ENCODE measurements at regions not wholly inside any gene's neighbourhood (a gene's known extent, or its start where the extent isn't known, plus 50 kb on each side); places are given as distances from the start of the nearest gene placed in this dataset.
A peak's percentile ranks its signal among the peaks of the same experiment; 100 is the strongest.

DNA sequence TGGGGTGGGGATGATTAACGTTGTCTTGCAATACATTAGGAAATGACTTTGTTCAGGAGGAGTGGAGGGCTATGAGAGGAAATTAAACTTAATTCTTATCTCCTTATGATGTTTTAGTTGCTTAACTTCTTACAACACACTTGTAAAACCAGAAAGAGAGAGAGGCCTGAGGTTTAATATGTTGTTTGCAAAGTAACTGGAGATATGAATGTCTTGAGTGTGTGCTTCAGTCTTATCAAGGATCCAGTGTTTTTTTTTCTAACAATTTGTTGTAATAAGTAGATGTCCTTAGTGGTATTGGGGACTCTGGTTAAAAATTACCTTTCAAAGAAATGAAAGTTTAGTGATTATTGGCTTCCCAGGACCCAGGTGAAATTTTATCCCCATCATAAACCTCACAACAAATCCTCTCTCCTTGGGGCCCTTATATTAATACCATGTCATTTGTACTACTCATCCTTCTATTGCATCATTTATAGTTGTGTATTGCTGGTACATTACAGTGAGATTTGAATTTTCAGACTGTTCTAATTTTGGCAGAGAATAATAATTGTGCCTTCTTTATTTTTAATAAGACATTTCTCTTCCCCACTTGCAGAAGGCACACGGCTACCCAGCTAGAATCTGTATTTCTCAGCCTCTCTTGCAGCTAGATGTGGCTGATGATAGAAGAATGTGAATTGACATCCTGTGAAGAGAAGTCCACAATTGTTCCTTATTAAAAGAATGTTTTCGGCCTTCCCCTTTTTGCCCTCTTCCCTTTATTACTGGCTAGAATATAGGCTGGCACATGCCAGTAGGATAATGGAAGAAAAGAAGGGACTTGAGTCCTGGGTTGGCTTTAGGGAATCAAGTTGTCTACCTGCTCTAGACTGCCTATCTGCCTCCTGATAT, 91.9 kb upstream of the CXCR4 start:
- H3K4me2 ChIP-seq (replicated peaks; ENCODE audit: extremely low read depth, low read length, poor library complexity, severe bottlenecking), result peak overlapping the region; percentile 9
- H3K27me3 ChIP-seq (ENCODE audit: control insufficient read depth in 2 of 2, insufficient read depth in 2 of 2, low read length in 2 of 2), result no peaks in the 10 kb centered on the region
- Mint-ChIP-seq H3K4me3 (no peak overlapping the region), H3K27ac (peak overlapping the region; percentile 83 to 94 (median 85)), H3K36me3 (peaks cover 1 to 3% of the 10 kb centered on the region in 2 donors), H3K27me3 (ENCODE audit: low read depth in 3 of 3) (peaks cover 0 to 1% (median 0%) of the 10 kb centered on the region in 3 donors), H3K4me1 (peaks cover 96% of the 10 kb centered on the region), H3K9me3 (no peaks in the 10 kb centered on the region)
- H3K4me3 ChIP-seq (replicated peaks in 1 of 3; ENCODE audit: low read depth in 2 of 3, low read length in 3 of 3), result no peak overlapping the region
- peaks cover 81 to 95% of the 10 kb centered on the region in 2 donors for H3K4me1 ChIP-seq (ENCODE audit: control insufficient read depth in 1 of 2, insufficient read depth in 2 of 2, low read length in 2 of 2)
- TF ChIP-seq, protein P1, sequence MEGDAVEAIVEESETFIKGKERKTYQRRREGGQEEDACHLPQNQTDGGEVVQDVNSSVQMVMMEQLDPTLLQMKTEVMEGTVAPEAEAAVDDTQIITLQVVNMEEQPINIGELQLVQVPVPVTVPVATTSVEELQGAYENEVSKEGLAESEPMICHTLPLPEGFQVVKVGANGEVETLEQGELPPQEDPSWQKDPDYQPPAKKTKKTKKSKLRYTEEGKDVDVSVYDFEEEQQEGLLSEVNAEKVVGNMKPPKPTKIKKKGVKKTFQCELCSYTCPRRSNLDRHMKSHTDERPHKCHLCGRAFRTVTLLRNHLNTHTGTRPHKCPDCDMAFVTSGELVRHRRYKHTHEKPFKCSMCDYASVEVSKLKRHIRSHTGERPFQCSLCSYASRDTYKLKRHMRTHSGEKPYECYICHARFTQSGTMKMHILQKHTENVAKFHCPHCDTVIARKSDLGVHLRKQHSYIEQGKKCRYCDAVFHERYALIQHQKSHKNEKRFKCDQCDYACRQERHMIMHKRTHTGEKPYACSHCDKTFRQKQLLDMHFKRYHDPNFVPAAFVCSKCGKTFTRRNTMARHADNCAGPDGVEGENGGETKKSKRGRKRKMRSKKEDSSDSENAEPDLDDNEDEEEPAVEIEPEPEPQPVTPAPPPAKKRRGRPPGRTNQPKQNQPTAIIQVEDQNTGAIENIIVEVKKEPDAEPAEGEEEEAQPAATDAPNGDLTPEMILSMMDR (IDR thresholded peaks at IDR 0.05), result no peak
- H3K9me3 ChIP-seq (replicated peaks in 1 of 2; ENCODE audit: control insufficient read depth in 1 of 2, insufficient read depth in 1 of 2, low read length in 2 of 2), result no peaks in the 10 kb centered on the region
- intact Hi-C loops (cut with micrococcal nuclease), result loop anchor here (5.0 to 10.0 kb wide), 6 partner anchors 47 to 293 kb away; partner anchors contain the start of gene CXCR4 (in 2 of the 2)
- no peaks in the 10 kb centered on the region for H3K36me3 ChIP-seq (replicated peaks in 1 of 2; ENCODE audit: control insufficient read depth in 1 of 2, insufficient read depth in 2 of 2, low read length in 2 of 2)
- no peak overlapping the region for H3K9ac ChIP-seq (ENCODE audit: insufficient read depth, low read length, poor library complexity, severe bottlenecking)
- no peaks in the 10 kb centered on the region for H3K79me2 ChIP-seq (ENCODE audit: insufficient read depth, low read length)
- DNase-seq, result peak in 2 of 3 donors; percentile 54 to 61
- H3K27ac ChIP-seq (ENCODE audit: low read depth in 1 of 2, low read length in 2 of 2), result peak overlapping the region; percentile 56 to 77
- H4K20me1 ChIP-seq (ENCODE audit: insufficient read depth, low read length), result no peaks in the 10 kb centered on the region
- no peak overlapping the region for H2AFZ ChIP-seq (ENCODE audit: insufficient read depth, low read depth, low read length, poor library complexity, severe bottlenecking)
- no CpG with 5 or more reads among the region's 3 CpGs for WGBS (ENCODE audit: insufficient coverage)

DNA sequence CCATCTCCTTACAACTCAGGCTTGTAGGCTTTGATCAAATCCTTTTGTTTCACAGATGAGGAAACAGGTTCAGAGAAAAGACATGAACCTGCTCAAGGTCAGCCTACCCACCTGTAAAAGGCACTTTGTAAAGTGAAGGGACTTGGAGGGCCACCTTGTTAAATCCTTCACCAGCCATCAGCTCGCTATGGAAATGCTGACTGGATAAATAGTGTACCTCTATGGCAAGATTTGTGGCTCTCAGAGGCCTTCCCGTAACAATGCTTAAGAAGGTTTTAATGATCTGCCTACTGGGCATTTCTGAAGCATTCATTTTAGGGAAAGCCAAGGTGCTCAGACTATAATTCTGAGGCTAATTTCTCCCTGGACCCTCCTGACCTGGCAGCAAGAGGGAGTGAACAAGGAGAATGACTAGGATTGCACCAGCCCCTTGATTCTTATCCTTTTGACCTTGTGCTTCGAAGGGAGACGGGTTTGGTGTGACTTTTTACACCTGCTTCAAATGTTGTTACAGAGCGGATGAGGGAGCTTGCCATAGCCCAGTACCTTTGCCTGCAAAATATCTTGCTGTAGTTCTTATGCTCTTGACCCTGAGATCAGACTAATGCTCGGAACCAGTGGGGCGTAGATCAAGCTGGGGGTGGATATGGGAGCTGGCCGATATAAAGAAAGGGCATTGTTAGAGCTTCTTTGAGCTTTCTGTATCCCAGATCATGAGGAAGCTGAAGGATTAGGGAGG, 90.9 kb upstream of the CXCR4 start:
- Histone ChIP-seq H3K9ac (ENCODE audit: insufficient read depth, low read length, poor library complexity, severe bottlenecking) (no peak overlapping the region), H3K4me2 (replicated peaks; ENCODE audit: extremely low read depth, low read length, poor library complexity, severe bottlenecking) (no peak overlapping the region), H3K27me3 (ENCODE audit: control insufficient read depth in 2 of 2, insufficient read depth in 2 of 2, low read length in 2 of 2) (no peaks in the 10 kb centered on the region), H3K9me3 (replicated peaks in 1 of 2; ENCODE audit: control insufficient read depth in 1 of 2, insufficient read depth in 1 of 2, low read length in 2 of 2) (no peaks in the 10 kb centered on the region), H4K20me1 (ENCODE audit: insufficient read depth, low read length) (no peaks in the 10 kb centered on the region), H3K4me1 (ENCODE audit: control insufficient read depth in 1 of 2, insufficient read depth in 2 of 2, low read length in 2 of 2) (peaks cover 74 to 88% of the 10 kb centered on the region in 2 donors), H3K27ac (ENCODE audit: low read depth in 1 of 2, low read length in 2 of 2) (peak overlapping the region in 1 of 2 donors; percentile 77), H3K79me2 (ENCODE audit: insufficient read depth, low read length) (no peaks in the 10 kb centered on the region), H2AFZ (ENCODE audit: insufficient read depth, low read depth, low read length, poor library complexity, severe bottlenecking) (no peak overlapping the region), H3K4me3 (replicated peaks in 1 of 3; ENCODE audit: low read depth in 2 of 3, low read length in 3 of 3) (no peak overlapping the region), H3K36me3 (replicated peaks in 1 of 2; ENCODE audit: control insufficient read depth in 1 of 2, insufficient read depth in 2 of 2, low read length in 2 of 2) (no peaks in the 10 kb centered on the region)
- WGBS (ENCODE audit: insufficient coverage), result 97% methylated on average over 8 of the region's 8 CpGs
- TF ChIP-seq, protein P1 (IDR thresholded peaks at IDR 0.05), result no peak
- Mint-ChIP-seq H3K27me3 (ENCODE audit: low read depth in 3 of 3) (peaks cover 0 to 1% (median 1%) of the 10 kb centered on the region in 3 donors), H3K4me1 (peaks cover 89% of the 10 kb centered on the region), H3K4me3 (no peak overlapping the region), H3K36me3 (peaks cover 0 to 3% of the 10 kb centered on the region in 2 donors), H3K27ac (peak overlapping the region in 5 of 7 donors; percentile 66 to 94 (median 85)), H3K9me3 (peaks cover 0 to 3% (median 0%) of the 10 kb centered on the region in 7 donors)
- intact Hi-C loops (cut with micrococcal nuclease), result loop anchor here in 1 of 2 donors (5.0 kb wide), 1 partner anchor 292 kb away; no protein-coding TSS in a partner anchor
- no peak for DNase-seq
